ENCODE measurements at regions not wholly inside any gene's neighbourhood (a gene's known extent, or its start where the extent isn't known, plus 50 kb on each side); places are given as distances from the start of the nearest gene placed in this dataset.

GRCh38 chr11:33615751-33616150 lies 84.9 kb downstream of the C11orf91 start:
- DNase-seq, result no peak

GRCh38 chr11:33613404-33613803 lies 87.2 kb downstream of the C11orf91 start:
- DNase-seq, result no peak

- no peak for DNase-seq
Measured at GRCh38 chr11:33610903-33611302, 89.7 kb downstream of the C11orf91 start.

GRCh38 chr11:33608386-33608785 lies 92.2 kb downstream of the C11orf91 start:
- DNase-seq, result no peak

GRCh38 chr11:33606762-33607161 lies 93.9 kb downstream of the C11orf91 start:
- DNase-seq, result no peak

- no peak for DNase-seq
Measured at GRCh38 chr11:33605703-33606102, 94.9 kb downstream of the C11orf91 start.

GRCh38 chr11:33598426-33599069 lies 102.1 kb downstream of the C11orf91 start:
- DNase-seq, result no peak

- DNase-seq, result no peak
Measured at GRCh38 chr11:33594188-33594587, 106.4 kb downstream of the C11orf91 start.

GRCh38 chr11:33590441-33590840 lies 110.2 kb downstream of the C11orf91 start:
- DNase-seq, result no peak

- DNase-seq, result no peak
Measured at GRCh38 chr11:33588056-33588455, 112.6 kb downstream of the C11orf91 start.

- DNase-seq, result no peak
Measured at GRCh38 chr11:33585586-33586209, 114.9 kb downstream of the C11orf91 start.

- no peak for DNase-seq
Measured at GRCh38 chr11:33582636-33583325, 117.8 kb downstream of the C11orf91 start.

GRCh38 chr11:33579101-33579500 lies 121.5 kb downstream of the C11orf91 start:
- no peak for DNase-seq

GRCh38 chr11:33577204-33577603 lies 123.4 kb downstream of the C11orf91 start:
- DNase-seq, result no peak

GRCh38 chr11:33575311-33575710 lies 125.3 kb downstream of the C11orf91 start:
- no peak for DNase-seq

- DNase-seq, result no peak
Measured at GRCh38 chr11:33574331-33574730, 126.3 kb downstream of the C11orf91 start.

GRCh38 chr11:33569333-33569732 lies 131.3 kb downstream of the C11orf91 start:
- DNase-seq, result no peak

- no peak for DNase-seq
Measured at GRCh38 chr11:33567004-33567403, 133.6 kb downstream of the C11orf91 start.

- DNase-seq, result no peak
Measured at GRCh38 chr11:33564856-33565453, 135.7 kb downstream of the C11orf91 start.

- no peak for DNase-seq
Measured at GRCh38 chr11:33560729-33561128, 139.9 kb downstream of the C11orf91 start.

- DNase-seq, result no peak
Measured at GRCh38 chr11:33559567-33559966, 141.1 kb downstream of the C11orf91 start.

- no peak for DNase-seq
Measured at GRCh38 chr11:33558097-33558496, 142.5 kb downstream of the C11orf91 start.

GRCh38 chr11:33557201-33557600 lies 143.4 kb downstream of the C11orf91 start:
- DNase-seq, result no peak

GRCh38 chr11:33554219-33554618 lies 146.4 kb downstream of the C11orf91 start:
- no peak for DNase-seq

All from suppressor macrophage treated with lipopolysaccharide for 4 hours (primary cell).